ENCODE measurements at regions not wholly inside any gene's neighbourhood (a gene's known extent, or its start where the extent isn't known, plus 50 kb on each side); places are given as distances from the start of the nearest gene placed in this dataset.

DNA sequence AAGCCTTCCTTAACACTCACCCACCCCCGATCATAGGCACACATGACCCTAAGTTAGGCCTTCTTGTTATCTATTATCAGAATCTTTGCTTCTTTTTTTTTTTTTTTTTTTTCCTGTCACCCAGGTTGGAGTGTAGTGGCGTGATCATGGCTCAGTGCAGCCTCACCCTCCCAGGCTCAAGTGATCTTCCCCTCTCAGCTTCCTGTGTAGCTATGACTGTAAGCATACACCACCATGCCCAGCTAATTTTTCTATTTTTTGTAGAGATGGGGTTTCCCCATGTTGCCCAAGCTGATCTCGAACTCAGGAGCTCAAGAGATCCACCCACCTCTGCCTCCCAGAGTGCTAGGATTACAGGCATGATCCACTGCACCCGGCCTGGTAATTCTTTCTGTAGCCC is 328.7 kb downstream of the NR4A2 start:
- no peak for DNase-seq (ENCODE audit: extremely low read depth, insufficient read length)
- Histone ChIP-seq H3K27me3 (replicated peaks; ENCODE audit: control insufficient read depth, insufficient read depth, low read length) (no peaks in the 10 kb centered on the region), H3K36me3 (ENCODE audit: control insufficient read depth, insufficient read depth, low read length) (no peaks in the 10 kb centered on the region), H3K4me3 (replicated peaks; ENCODE audit: low read depth, low read length) (no peak overlapping the region)
- TF ChIP-seq, protein P1, sequence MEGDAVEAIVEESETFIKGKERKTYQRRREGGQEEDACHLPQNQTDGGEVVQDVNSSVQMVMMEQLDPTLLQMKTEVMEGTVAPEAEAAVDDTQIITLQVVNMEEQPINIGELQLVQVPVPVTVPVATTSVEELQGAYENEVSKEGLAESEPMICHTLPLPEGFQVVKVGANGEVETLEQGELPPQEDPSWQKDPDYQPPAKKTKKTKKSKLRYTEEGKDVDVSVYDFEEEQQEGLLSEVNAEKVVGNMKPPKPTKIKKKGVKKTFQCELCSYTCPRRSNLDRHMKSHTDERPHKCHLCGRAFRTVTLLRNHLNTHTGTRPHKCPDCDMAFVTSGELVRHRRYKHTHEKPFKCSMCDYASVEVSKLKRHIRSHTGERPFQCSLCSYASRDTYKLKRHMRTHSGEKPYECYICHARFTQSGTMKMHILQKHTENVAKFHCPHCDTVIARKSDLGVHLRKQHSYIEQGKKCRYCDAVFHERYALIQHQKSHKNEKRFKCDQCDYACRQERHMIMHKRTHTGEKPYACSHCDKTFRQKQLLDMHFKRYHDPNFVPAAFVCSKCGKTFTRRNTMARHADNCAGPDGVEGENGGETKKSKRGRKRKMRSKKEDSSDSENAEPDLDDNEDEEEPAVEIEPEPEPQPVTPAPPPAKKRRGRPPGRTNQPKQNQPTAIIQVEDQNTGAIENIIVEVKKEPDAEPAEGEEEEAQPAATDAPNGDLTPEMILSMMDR (IDR thresholded peaks at IDR 0.05; ENCODE audit: insufficient read depth, low read length, poor library complexity, severe bottlenecking), result no peak

- no peaks in the 10 kb centered on the region for H3K36me3 ChIP-seq (ENCODE audit: control insufficient read depth, insufficient read depth, low read length)
- no peaks in the 10 kb centered on the region for H3K27me3 ChIP-seq (replicated peaks; ENCODE audit: control insufficient read depth, insufficient read depth, low read length)
- DNase-seq (ENCODE audit: extremely low read depth, insufficient read length), result no peak
- TF ChIP-seq, protein P1 (IDR thresholded peaks at IDR 0.05; ENCODE audit: insufficient read depth, low read length, poor library complexity, severe bottlenecking), result no peak
- no peak overlapping the region for H3K4me3 ChIP-seq (replicated peaks; ENCODE audit: low read depth, low read length)
Observed at GRCh38 chr2:156001851-156002250, 330.7 kb downstream of the NR4A2 start.

DNA sequence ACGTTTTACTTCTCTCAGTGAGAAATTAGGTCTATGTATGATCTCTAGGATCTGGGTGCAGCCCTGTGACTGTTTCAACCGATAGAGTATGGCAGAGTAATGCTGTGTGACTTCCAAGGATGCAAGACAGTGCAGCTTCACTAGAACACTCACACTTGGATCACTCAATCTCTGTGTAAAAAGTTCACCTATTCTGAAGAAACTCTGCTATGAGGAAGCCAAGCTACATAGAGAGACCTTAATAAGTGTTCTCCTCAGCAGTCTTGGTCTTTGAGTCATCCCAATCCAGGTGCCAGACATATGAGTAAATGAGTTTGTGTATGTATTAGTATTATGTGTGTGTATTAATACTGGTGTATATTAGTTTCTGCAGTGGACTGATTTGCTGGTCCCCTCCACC is 335.0 kb downstream of the NR4A2 start:
- TF ChIP-seq, protein P1 (IDR thresholded peaks at IDR 0.05; ENCODE audit: insufficient read depth, low read length, poor library complexity, severe bottlenecking), result no peak
- Histone ChIP-seq H3K27me3 (replicated peaks; ENCODE audit: control insufficient read depth, insufficient read depth, low read length) (no peaks in the 10 kb centered on the region), H3K36me3 (ENCODE audit: control insufficient read depth, insufficient read depth, low read length) (no peaks in the 10 kb centered on the region), H3K4me3 (replicated peaks; ENCODE audit: low read depth, low read length) (no peak overlapping the region)
- DNase-seq (ENCODE audit: extremely low read depth, insufficient read length), result no peak

DNA sequence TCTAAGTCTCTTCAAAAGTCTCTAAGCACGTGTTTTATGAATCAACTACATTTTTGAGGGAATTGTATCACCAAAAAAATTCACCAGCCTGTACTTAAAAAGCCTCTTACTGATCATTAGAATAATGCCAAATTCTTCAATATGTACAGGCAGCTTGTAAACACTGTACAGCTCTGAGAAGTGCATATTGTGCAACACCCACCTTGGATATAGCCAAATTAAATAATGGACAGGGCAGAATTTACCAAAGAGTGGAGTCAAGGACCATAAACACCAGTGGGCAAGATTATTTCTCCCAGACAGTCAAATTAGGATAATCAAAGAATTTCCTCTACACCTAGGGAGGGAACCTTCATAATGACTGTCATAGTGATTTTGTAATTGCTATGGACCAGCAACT is 338.2 kb downstream of the NR4A2 start:
- no peak for DNase-seq (ENCODE audit: extremely low read depth, insufficient read length)

GRCh38 chr2:155983845-155984244 is 348.7 kb downstream of the NR4A2 start:
- TF ChIP-seq, protein P1 (IDR thresholded peaks at IDR 0.05; ENCODE audit: insufficient read depth, low read length, poor library complexity, severe bottlenecking), result no peak
- no peak for DNase-seq (ENCODE audit: extremely low read depth, insufficient read length)
- Histone ChIP-seq H3K36me3 (ENCODE audit: control insufficient read depth, insufficient read depth, low read length) (no peaks in the 10 kb centered on the region), H3K27me3 (replicated peaks; ENCODE audit: control insufficient read depth, insufficient read depth, low read length) (no peaks in the 10 kb centered on the region), H3K4me3 (replicated peaks; ENCODE audit: low read depth, low read length) (no peak overlapping the region)

More for the DNA sequence above, 338.2 kb downstream of the NR4A2 start:
- no peak overlapping the region for H3K4me3 ChIP-seq (replicated peaks; ENCODE audit: low read depth, low read length)
- H3K36me3 ChIP-seq (ENCODE audit: control insufficient read depth, insufficient read depth, low read length), result no peaks in the 10 kb centered on the region
- H3K27me3 ChIP-seq (replicated peaks; ENCODE audit: control insufficient read depth, insufficient read depth, low read length), result no peaks in the 10 kb centered on the region
- TF ChIP-seq, protein P1 (IDR thresholded peaks at IDR 0.05; ENCODE audit: insufficient read depth, low read length, poor library complexity, severe bottlenecking), result no peak

DNA sequence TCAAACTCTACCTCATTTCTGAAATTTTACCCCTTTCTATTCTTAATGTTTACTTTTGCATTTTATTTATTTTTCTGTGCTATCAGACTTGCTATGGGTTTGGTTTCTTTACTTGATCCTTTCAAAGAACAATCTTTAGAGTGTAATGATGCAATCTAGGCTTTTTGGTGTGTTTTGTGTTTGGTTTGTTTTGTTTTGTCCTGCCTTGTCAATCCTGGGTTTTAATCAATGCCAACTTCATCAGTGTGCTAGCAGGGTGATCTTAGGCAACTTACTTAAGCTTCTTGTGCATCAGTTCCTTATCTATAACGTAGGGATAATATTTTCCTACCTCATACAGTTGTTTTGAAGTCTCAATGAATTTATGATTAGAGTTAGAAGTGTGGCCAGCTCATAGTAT is 350.4 kb downstream of the NR4A2 start:
- H3K36me3 ChIP-seq (ENCODE audit: control insufficient read depth, insufficient read depth, low read length), result no peaks in the 10 kb centered on the region
- TF ChIP-seq, protein P1 (IDR thresholded peaks at IDR 0.05; ENCODE audit: insufficient read depth, low read length, poor library complexity, severe bottlenecking), result no peak
- no peaks in the 10 kb centered on the region for H3K27me3 ChIP-seq (replicated peaks; ENCODE audit: control insufficient read depth, insufficient read depth, low read length)
- no peak overlapping the region for H3K4me3 ChIP-seq (replicated peaks; ENCODE audit: low read depth, low read length)
- DNase-seq (ENCODE audit: extremely low read depth, insufficient read length), result no peak
